B cell (primary cell): ENCODE measurements at regions not wholly inside any gene's neighbourhood (a gene's known extent, or its start where the extent isn't known, plus 50 kb on each side); places are given as distances from the start of the nearest gene placed in this dataset.
"Not testable (repeated sequence)": the region's sequence is repeated elsewhere in the genome, so short reads cannot be mapped to it uniquely, and the experiment has no call there.

Source experiments
- EZH2 ChIP-seq: IDR thresholded peaks from 2 replicates; pipeline ENCODE4 v1.6.1; 2012; ENCODE audit warnings: borderline replicate concordance, low read depth, mild to moderate bottlenecking, moderate library complexity, low read length; ENCODE audit not compliant: insufficient read depth, poor library complexity, severe bottlenecking
- TF ChIP-seq, protein P1 (sequence below): fragments of 200-600 bp; IDR thresholded peaks from one replicate; pipeline ENCODE4 v1.8.0; 2022; ENCODE audit warnings: antibody characterized with exemption, mild to moderate bottlenecking

DNA sequence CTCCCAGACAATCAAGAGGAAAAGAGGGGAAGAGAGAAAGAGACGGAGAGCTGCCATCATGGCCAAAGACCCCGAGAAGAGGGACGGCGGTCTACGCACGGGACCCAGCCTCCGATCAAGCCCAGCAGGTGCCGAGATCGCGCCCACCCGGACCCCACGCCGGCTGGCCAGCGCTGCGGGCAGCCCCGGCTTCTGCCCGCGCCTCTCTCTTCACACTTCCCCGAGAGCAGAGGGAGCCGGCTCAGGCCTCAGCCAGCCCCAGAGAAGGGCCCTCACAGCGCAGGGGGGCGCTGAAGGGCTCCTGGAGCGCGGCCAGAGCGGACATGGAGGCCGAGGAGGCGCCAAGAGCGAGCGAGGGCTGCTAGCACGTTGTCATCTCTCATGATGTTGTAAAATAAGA, 613.7 kb downstream of the TUBA3C start:
- TF ChIP-seq, protein P1, sequence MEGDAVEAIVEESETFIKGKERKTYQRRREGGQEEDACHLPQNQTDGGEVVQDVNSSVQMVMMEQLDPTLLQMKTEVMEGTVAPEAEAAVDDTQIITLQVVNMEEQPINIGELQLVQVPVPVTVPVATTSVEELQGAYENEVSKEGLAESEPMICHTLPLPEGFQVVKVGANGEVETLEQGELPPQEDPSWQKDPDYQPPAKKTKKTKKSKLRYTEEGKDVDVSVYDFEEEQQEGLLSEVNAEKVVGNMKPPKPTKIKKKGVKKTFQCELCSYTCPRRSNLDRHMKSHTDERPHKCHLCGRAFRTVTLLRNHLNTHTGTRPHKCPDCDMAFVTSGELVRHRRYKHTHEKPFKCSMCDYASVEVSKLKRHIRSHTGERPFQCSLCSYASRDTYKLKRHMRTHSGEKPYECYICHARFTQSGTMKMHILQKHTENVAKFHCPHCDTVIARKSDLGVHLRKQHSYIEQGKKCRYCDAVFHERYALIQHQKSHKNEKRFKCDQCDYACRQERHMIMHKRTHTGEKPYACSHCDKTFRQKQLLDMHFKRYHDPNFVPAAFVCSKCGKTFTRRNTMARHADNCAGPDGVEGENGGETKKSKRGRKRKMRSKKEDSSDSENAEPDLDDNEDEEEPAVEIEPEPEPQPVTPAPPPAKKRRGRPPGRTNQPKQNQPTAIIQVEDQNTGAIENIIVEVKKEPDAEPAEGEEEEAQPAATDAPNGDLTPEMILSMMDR, result not testable (repeated sequence)
- not testable (repeated sequence) for TF ChIP-seq EZH2
